Cardiac muscle cell (in vitro differentiated cells and primary cell): ENCODE measurements at regions not wholly inside any gene's neighbourhood (a gene's known extent, or its start where the extent isn't known, plus 50 kb on each side); places are given as distances from the start of the nearest gene placed in this dataset.

Experiments used
- DNase-seq, 2 donors: peaks; one replicate each; pipeline versions ENCODE4 v3.0.0 to v3.0.0-alpha.2; 2010 to 2017; ENCODE audit warnings: low read depth in 1 of 2, low spot score in 1 of 2
- H3K27ac ChIP-seq: fragments of 200-600 bp; sonication (generic); 2 replicates; pipeline ENCODE4 v1.5.1; 2016
- H3K27me3 ChIP-seq: fragments of 200-600 bp; sonication (generic); 2 replicates; pipeline ENCODE4 v1.6.0; 2016; ENCODE audit warnings: control low read depth
- H3K36me3 ChIP-seq: fragments of 200-600 bp; sonication (generic); 2 replicates; pipeline ENCODE4 v1.5.1; 2016; ENCODE audit warnings: control low read depth
- H3K4me1 ChIP-seq: fragments of 200-600 bp; sonication (generic); 2 replicates; pipeline ENCODE4 v1.8.1; 2017; ENCODE audit warnings: low read depth, mild to moderate bottlenecking, mixed run types
- H3K4me3 ChIP-seq: fragments of 200-600 bp; sonication (generic); 2 replicates; pipeline ENCODE4 v1.5.1; 2016; ENCODE audit warnings: mild to moderate bottlenecking
- H3K9me3 ChIP-seq: fragments of 200-600 bp; sonication (generic); 2 replicates; pipeline ENCODE4 v1.5.1; 2017; ENCODE audit warnings: low read depth, mild to moderate bottlenecking, control low read depth
- CTCF ChIP-seq: IDR thresholded peaks from 2 replicates; pipeline ENCODE4 v1.5.1; 2012; ENCODE audit warnings: low read depth, mild to moderate bottlenecking, low read length

- no peak for DNase-seq
- H3K4me3 ChIP-seq = no peak overlapping the region
- no peaks in the 10 kb centered on the region for H3K27me3 ChIP-seq
- TF ChIP-seq CTCF = no peak
- H3K36me3 ChIP-seq = no peaks in the 10 kb centered on the region
- H3K9me3 ChIP-seq = no peaks in the 10 kb centered on the region
- H3K27ac ChIP-seq = no peak overlapping the region
- H3K4me1 ChIP-seq = no peaks in the 10 kb centered on the region
Measured at GRCh38 chr1:30450818-30451233, 272.6 kb downstream of the MATN1 start.

- Histone ChIP-seq H3K9me3 (no peaks in the 10 kb centered on the region), H3K27ac (no peak overlapping the region), H3K4me1 (no peaks in the 10 kb centered on the region), H3K4me3 (no peak overlapping the region), H3K27me3 (no peaks in the 10 kb centered on the region), H3K36me3 (no peaks in the 10 kb centered on the region)
- DNase-seq = no peak
- TF ChIP-seq CTCF = no peak
Measured at GRCh38 chr1:30450148-30450817, 273.1 kb downstream of the MATN1 start.

GRCh38 chr1:30449428-30450147 lies 273.8 kb downstream of the MATN1 start:
- H3K4me3 ChIP-seq = no peak overlapping the region
- TF ChIP-seq CTCF = no peak
- DNase-seq = no peak
- H3K36me3 ChIP-seq = no peaks in the 10 kb centered on the region
- H3K27ac ChIP-seq = no peak overlapping the region
- no peaks in the 10 kb centered on the region for H3K4me1 ChIP-seq
- no peaks in the 10 kb centered on the region for H3K27me3 ChIP-seq
- no peaks in the 10 kb centered on the region for H3K9me3 ChIP-seq

GRCh38 chr1:30449003-30449402 lies 274.4 kb downstream of the MATN1 start:
- DNase-seq = no peak
- no peaks in the 10 kb centered on the region for H3K4me1 ChIP-seq
- H3K27me3 ChIP-seq = no peaks in the 10 kb centered on the region
- no peaks in the 10 kb centered on the region for H3K36me3 ChIP-seq
- no peak overlapping the region for H3K4me3 ChIP-seq
- no peak overlapping the region for H3K27ac ChIP-seq
- H3K9me3 ChIP-seq = no peaks in the 10 kb centered on the region
- TF ChIP-seq CTCF = no peak

- Histone ChIP-seq H3K27me3 (no peaks in the 10 kb centered on the region), H3K27ac (no peak overlapping the region), H3K36me3 (no peaks in the 10 kb centered on the region), H3K9me3 (no peaks in the 10 kb centered on the region), H3K4me1 (no peaks in the 10 kb centered on the region), H3K4me3 (no peak overlapping the region)
- no peak for DNase-seq
- TF ChIP-seq CTCF = no peak
Measured at GRCh38 chr1:30447701-30448100, 275.7 kb downstream of the MATN1 start.
